Naive thymus-derived CD4-positive, alpha-beta T cell (primary cell): ENCODE measurements at regions not wholly inside any gene's neighbourhood (a gene's known extent, or its start where the extent isn't known, plus 50 kb on each side); places are given as distances from the start of the nearest gene placed in this dataset.

ENCODE experiments used
- ATAC-seq: fragments of 150-1000 bp; cut with Tn5 transposase; 2 replicates; pipeline ENCODE4 v1.10.0; 2021; ENCODE audit warnings: mild to moderate bottlenecking, moderate library complexity
- CTCF ChIA-PET: fragments of 350-600 bp; sonication (Branson Sonifier 250); formaldehyde crosslinking; loops from one replicate; lab custom pipeline; 2021; ENCODE audit warnings: antibody characterized with exemption; lab: Charles Lee
- POLR2A ChIA-PET: fragments of 350-600 bp; sonication (Branson Sonifier 250); formaldehyde crosslinking; loops from one replicate; lab custom pipeline; 2021; ENCODE audit warnings: antibody characterized with exemption, inconsistent platforms; lab: Charles Lee
- DNase-seq, 9 donors: peaks; one replicate each; pipeline versions ENCODE4 v3.0.0 to v3.0.0-alpha.2; 2020 to 2022; ENCODE audit warnings: mixed read lengths in 1 of 9
- H3K27ac ChIP-seq: one replicate; pipeline ENCODE4 v1.7.0; 2013; ENCODE audit warnings: mild to moderate bottlenecking, low read depth, low read length, moderate library complexity
- H3K27me3 ChIP-seq, 2 donors: one replicate each; pipeline ENCODE4 v1.7.0; 2013; ENCODE audit warnings: low read length in 2 of 2, mild to moderate bottlenecking in 2 of 2, moderate library complexity in 2 of 2; ENCODE audit not compliant: control insufficient read depth in 2 of 2, insufficient read depth in 2 of 2
- H3K36me3 ChIP-seq, 3 experiments: 1 replicate in 2 of 3; 2 replicates in 1 of 3; pipeline ENCODE4 v1.7.0; 2013; ENCODE audit warnings: low read length in 3 of 3, mild to moderate bottlenecking in 3 of 3, moderate library complexity in 1 of 3; ENCODE audit not compliant: insufficient read depth in 3 of 3, control insufficient read depth in 2 of 3
- H3K4me1 ChIP-seq, 2 donors: one replicate each; pipeline ENCODE4 v1.7.0; 2013; ENCODE audit warnings: low read length in 2 of 2, mild to moderate bottlenecking in 2 of 2, moderate library complexity in 1 of 2; ENCODE audit not compliant: control insufficient read depth in 2 of 2, insufficient read depth in 2 of 2
- H3K4me3 ChIP-seq: 2 replicates; pipeline ENCODE4 v1.7.0; 2013; ENCODE audit warnings: mild to moderate bottlenecking, low read length
- H3K9me3 ChIP-seq, 3 experiments: 1 replicate in 2 of 3; 2 replicates in 1 of 3; pipeline ENCODE4 v1.7.0; 2013; ENCODE audit warnings: low read length in 3 of 3; ENCODE audit not compliant: control insufficient read depth in 2 of 3
- H3K27ac Mint-ChIP-seq, 9 donors: one replicate each; pipeline ENCODE4 v1.8.0; 2020 to 2022; ENCODE audit warnings: mixed read lengths in 9 of 9, mild to moderate bottlenecking in 8 of 9, moderate library complexity in 5 of 9, inconsistent platforms in 2 of 9
- H3K27me3 Mint-ChIP-seq, 5 donors: one replicate each; pipeline ENCODE4 v1.8.0; 2021 to 2022; ENCODE audit warnings: mixed read lengths in 5 of 5, mild to moderate bottlenecking in 1 of 5
- H3K36me3 Mint-ChIP-seq, 5 donors: one replicate each; pipeline ENCODE4 v1.8.0; 2020 to 2022; ENCODE audit warnings: mixed read lengths in 5 of 5, mild to moderate bottlenecking in 3 of 5, inconsistent platforms in 1 of 5
- H3K4me1 Mint-ChIP-seq, 7 donors: one replicate each; pipeline ENCODE4 v1.8.0; 2020 to 2022; ENCODE audit warnings: mixed read lengths in 7 of 7, mild to moderate bottlenecking in 3 of 7, inconsistent platforms in 1 of 7
- H3K4me3 Mint-ChIP-seq, 10 donors: one replicate each; pipeline ENCODE4 v1.8.0; 2020 to 2022; ENCODE audit warnings: mild to moderate bottlenecking in 10 of 10, mixed read lengths in 10 of 10, moderate library complexity in 6 of 10, inconsistent platforms in 2 of 10
- H3K9me3 Mint-ChIP-seq, 11 donors: one replicate each; pipeline ENCODE4 v1.8.0; 2020 to 2022; ENCODE audit warnings: mixed read lengths in 11 of 11, mild to moderate bottlenecking in 4 of 11, inconsistent platforms in 1 of 11, moderate library complexity in 1 of 11
- intact Hi-C, 2 donors: fragments of 100-400 bp; cut with micrococcal nuclease; formaldehyde crosslinking; loops; one replicate each; pipeline ENCODE4 v1.15.1; 2023

GRCh38 chr2:139389391-139389790, 609.2 kb upstream of the NXPH2 start:
- H3K27me3 ChIP-seq, result no peaks in the 10 kb centered on the region
- H3K4me1 Mint-ChIP-seq, result no peaks in the 10 kb centered on the region
- H3K4me3 ChIP-seq, result no peak overlapping the region
- H3K27me3 Mint-ChIP-seq, result no peaks in the 10 kb centered on the region
- H3K36me3 Mint-ChIP-seq, result no peaks in the 10 kb centered on the region
- peaks cover 0 to 15% (median 6%) of the 10 kb centered on the region in 11 donors for H3K9me3 Mint-ChIP-seq
- no peak overlapping the region for H3K4me3 Mint-ChIP-seq
- ATAC-seq, result no peak
- no peaks in the 10 kb centered on the region for H3K36me3 ChIP-seq
- H3K9me3 ChIP-seq, result no peaks in the 10 kb centered on the region
- no peaks in the 10 kb centered on the region for H3K4me1 ChIP-seq
- CTCF ChIA-PET, result no interaction called here
- H3K27ac ChIP-seq, result no peak overlapping the region
- POLR2A ChIA-PET, result no interaction called here
- no peak overlapping the region for H3K27ac Mint-ChIP-seq
- no peak for DNase-seq
- intact Hi-C loops, result no loop called here

GRCh38 chr2:139386401-139386800, 606.2 kb upstream of the NXPH2 start:
- H3K4me3 Mint-ChIP-seq, result no peak overlapping the region
- ChIA-PET POLR2A (no interaction called here), CTCF (no interaction called here)
- no peaks in the 10 kb centered on the region for H3K36me3 ChIP-seq
- no peak for ATAC-seq
- H3K27me3 ChIP-seq, result no peaks in the 10 kb centered on the region
- intact Hi-C loops, result no loop called here
- H3K4me1 ChIP-seq, result no peaks in the 10 kb centered on the region
- H3K4me3 ChIP-seq, result no peak overlapping the region
- H3K27me3 Mint-ChIP-seq, result no peaks in the 10 kb centered on the region
- H3K4me1 Mint-ChIP-seq, result no peaks in the 10 kb centered on the region
- H3K27ac ChIP-seq, result no peak overlapping the region
- peaks cover 0 to 15% (median 6%) of the 10 kb centered on the region in 11 donors for H3K9me3 Mint-ChIP-seq
- no peak overlapping the region for H3K27ac Mint-ChIP-seq
- DNase-seq, result no peak
- no peaks in the 10 kb centered on the region for H3K36me3 Mint-ChIP-seq
- H3K9me3 ChIP-seq, result no peaks in the 10 kb centered on the region

- no peak for DNase-seq
- H3K27me3 ChIP-seq, result no peaks in the 10 kb centered on the region
- no peaks in the 10 kb centered on the region for H3K4me1 Mint-ChIP-seq
- H3K9me3 Mint-ChIP-seq, result peaks cover 0 to 22% (median 6%) of the 10 kb centered on the region in 11 donors
- H3K36me3 Mint-ChIP-seq, result no peaks in the 10 kb centered on the region
- H3K4me3 ChIP-seq, result no peak overlapping the region
- no peaks in the 10 kb centered on the region for H3K4me1 ChIP-seq
- intact Hi-C loops, result no loop called here
- ChIA-PET CTCF (no interaction called here), POLR2A (no interaction called here)
- H3K36me3 ChIP-seq, result no peaks in the 10 kb centered on the region
- H3K27me3 Mint-ChIP-seq, result no peaks in the 10 kb centered on the region
- H3K27ac ChIP-seq, result no peak overlapping the region
- no peak overlapping the region for H3K4me3 Mint-ChIP-seq
- no peak overlapping the region for H3K27ac Mint-ChIP-seq
- no peak for ATAC-seq
- no peaks in the 10 kb centered on the region for H3K9me3 ChIP-seq
These were observed 603.3 kb upstream of the NXPH2 start for GRCh38 chr2:139383532-139383931.

- ChIA-PET POLR2A (no interaction called here), CTCF (no interaction called here)
- Histone ChIP-seq H3K27ac (no peak overlapping the region), H3K36me3 (no peaks in the 10 kb centered on the region), H3K9me3 (no peaks in the 10 kb centered on the region), H3K27me3 (no peaks in the 10 kb centered on the region), H3K4me3 (no peak overlapping the region), H3K4me1 (no peaks in the 10 kb centered on the region)
- Mint-ChIP-seq H3K27ac (no peak overlapping the region), H3K36me3 (no peaks in the 10 kb centered on the region), H3K27me3 (no peaks in the 10 kb centered on the region), H3K4me3 (no peak overlapping the region), H3K9me3 (peaks cover 4 to 18% (median 11%) of the 10 kb centered on the region in 11 donors), H3K4me1 (no peaks in the 10 kb centered on the region)
- DNase-seq, result no peak
- intact Hi-C loops, result no loop called here
- no peak for ATAC-seq
These were observed 599.9 kb upstream of the NXPH2 start for GRCh38 chr2:139380051-139380450.

DNA sequence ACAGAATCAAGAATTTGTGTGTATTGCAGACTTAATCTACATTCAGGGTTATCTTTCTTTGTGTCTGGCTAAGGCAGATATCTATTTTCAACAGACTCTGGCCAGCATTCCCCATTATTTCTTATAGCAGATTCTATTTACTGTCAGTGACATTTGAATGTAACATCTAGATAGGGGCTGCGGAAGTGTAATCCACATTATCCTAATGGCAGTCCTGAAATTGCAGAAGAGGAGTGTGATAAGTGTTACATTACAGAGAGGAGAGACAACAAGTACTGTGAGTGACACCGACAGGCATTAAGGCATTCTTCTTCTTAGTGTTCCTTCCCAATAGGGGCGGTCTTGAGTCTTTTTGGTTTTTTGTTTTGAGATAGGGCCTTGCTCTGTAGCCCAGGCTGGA, 598.2 kb upstream of the NXPH2 start:
- Mint-ChIP-seq H3K4me1 (no peaks in the 10 kb centered on the region), H3K4me3 (no peak overlapping the region)

DNA sequence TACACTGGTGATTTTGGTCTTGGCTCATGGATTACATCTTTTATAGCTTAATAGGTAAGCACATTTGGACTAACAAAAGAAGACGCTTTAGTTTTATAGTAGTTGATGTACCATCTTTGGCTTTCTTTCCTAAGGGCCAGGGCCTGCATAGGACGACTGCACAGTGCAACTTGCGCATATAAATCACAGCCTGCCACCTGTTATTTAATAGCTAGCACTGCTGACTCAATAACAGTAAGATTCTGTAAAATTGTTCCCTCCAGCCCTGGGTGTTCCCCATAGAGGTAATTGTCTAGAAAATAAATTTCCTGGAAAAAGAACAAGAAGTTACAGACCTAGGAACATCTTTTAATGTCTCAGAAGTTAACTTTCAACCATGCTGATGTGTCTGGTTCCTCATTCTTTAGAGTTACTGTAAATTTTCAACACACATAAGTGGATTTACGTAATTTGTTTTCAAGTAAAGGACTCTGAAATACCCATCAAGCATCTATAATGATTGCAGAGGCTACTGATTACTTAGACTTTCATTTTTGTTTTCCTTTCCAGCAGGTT, 594.2 kb upstream of the NXPH2 start:
- peaks cover 2 to 28% (median 11%) of the 10 kb centered on the region in 11 donors for H3K9me3 Mint-ChIP-seq
- Histone ChIP-seq H3K4me3 (no peak overlapping the region), H3K4me1 (no peaks in the 10 kb centered on the region), H3K36me3 (no peaks in the 10 kb centered on the region), H3K27ac (no peak overlapping the region), H3K9me3 (no peaks in the 10 kb centered on the region), H3K27me3 (no peaks in the 10 kb centered on the region)
- CTCF ChIA-PET, result no interaction called here
- DNase-seq (no peak), ATAC-seq (no peak)
- H3K27ac Mint-ChIP-seq, result no peak overlapping the region
- no peaks in the 10 kb centered on the region for H3K4me1 Mint-ChIP-seq
- no peak overlapping the region for H3K4me3 Mint-ChIP-seq
- POLR2A ChIA-PET, result no interaction called here
- no peaks in the 10 kb centered on the region for H3K36me3 Mint-ChIP-seq
- H3K27me3 Mint-ChIP-seq, result no peaks in the 10 kb centered on the region
- intact Hi-C loops, result no loop called here

More for the DNA sequence above, 598.2 kb upstream of the NXPH2 start:
- Mint-ChIP-seq H3K9me3 (peaks cover 4 to 17% (median 11%) of the 10 kb centered on the region in 11 donors), H3K36me3 (no peaks in the 10 kb centered on the region), H3K27me3 (no peaks in the 10 kb centered on the region), H3K27ac (no peak overlapping the region)
- ATAC-seq (no peak), DNase-seq (no peak)
- H3K36me3 ChIP-seq, result no peaks in the 10 kb centered on the region
- H3K9me3 ChIP-seq, result no peaks in the 10 kb centered on the region
- no peak overlapping the region for H3K27ac ChIP-seq
- POLR2A ChIA-PET, result no interaction called here
- no peaks in the 10 kb centered on the region for H3K27me3 ChIP-seq
- H3K4me3 ChIP-seq, result no peak overlapping the region
- H3K4me1 ChIP-seq, result no peaks in the 10 kb centered on the region
- CTCF ChIA-PET, result no interaction called here
- intact Hi-C loops, result no loop called here
